ENCODE measurements at regions not wholly inside any gene's neighbourhood (a gene's known extent, or its start where the extent isn't known, plus 50 kb on each side); places are given as distances from the start of the nearest gene placed in this dataset.
A peak's percentile ranks its signal among the peaks of the same experiment; 100 is the strongest.
"Not testable (repeated sequence)": the region's sequence is repeated elsewhere in the genome, so short reads cannot be mapped to it uniquely, and the experiment has no call there.

DNA sequence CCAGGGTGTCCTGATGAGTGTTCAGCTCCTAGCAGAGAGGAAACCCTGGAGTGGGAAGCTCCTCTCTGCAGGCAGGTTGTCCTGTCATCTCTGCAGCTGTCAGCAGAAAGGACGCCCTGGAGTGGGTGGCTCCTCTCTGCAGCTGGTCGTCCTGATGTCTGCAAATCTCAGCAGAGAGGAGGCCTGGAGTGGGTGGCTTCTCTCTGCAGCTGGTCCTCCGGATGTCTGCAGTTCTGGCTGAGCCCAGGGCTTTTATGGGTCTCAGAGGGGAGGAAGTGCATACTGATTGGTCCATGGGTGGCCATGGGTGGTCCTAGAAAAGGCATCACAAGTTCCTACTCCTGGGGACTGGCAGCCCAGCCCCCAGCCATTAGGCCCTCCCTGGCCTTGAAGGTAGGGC lies 102.6 kb upstream of the BNIP2 start:
- TF ChIP-seq, protein P1, sequence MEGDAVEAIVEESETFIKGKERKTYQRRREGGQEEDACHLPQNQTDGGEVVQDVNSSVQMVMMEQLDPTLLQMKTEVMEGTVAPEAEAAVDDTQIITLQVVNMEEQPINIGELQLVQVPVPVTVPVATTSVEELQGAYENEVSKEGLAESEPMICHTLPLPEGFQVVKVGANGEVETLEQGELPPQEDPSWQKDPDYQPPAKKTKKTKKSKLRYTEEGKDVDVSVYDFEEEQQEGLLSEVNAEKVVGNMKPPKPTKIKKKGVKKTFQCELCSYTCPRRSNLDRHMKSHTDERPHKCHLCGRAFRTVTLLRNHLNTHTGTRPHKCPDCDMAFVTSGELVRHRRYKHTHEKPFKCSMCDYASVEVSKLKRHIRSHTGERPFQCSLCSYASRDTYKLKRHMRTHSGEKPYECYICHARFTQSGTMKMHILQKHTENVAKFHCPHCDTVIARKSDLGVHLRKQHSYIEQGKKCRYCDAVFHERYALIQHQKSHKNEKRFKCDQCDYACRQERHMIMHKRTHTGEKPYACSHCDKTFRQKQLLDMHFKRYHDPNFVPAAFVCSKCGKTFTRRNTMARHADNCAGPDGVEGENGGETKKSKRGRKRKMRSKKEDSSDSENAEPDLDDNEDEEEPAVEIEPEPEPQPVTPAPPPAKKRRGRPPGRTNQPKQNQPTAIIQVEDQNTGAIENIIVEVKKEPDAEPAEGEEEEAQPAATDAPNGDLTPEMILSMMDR (IDR thresholded peaks at IDR 0.05; ENCODE audit: low read depth, low read length, missing control alignments), result no peak
- no peak overlapping the region for H3K27ac ChIP-seq
- no peaks in the 10 kb centered on the region for H3K36me3 ChIP-seq (replicated peaks)
- H3K27me3 ChIP-seq (replicated peaks), result peaks cover 2% of the 10 kb centered on the region
- DNase-seq, result no peak
- H3K4me3 ChIP-seq (ENCODE audit: low read depth, low read length), result no peak overlapping the region
- in situ Hi-C loops (cut with HindIII; ENCODE audit: low pct_ligation_motif_present, low sequenced_read_pairs), result no loop called here

DNA sequence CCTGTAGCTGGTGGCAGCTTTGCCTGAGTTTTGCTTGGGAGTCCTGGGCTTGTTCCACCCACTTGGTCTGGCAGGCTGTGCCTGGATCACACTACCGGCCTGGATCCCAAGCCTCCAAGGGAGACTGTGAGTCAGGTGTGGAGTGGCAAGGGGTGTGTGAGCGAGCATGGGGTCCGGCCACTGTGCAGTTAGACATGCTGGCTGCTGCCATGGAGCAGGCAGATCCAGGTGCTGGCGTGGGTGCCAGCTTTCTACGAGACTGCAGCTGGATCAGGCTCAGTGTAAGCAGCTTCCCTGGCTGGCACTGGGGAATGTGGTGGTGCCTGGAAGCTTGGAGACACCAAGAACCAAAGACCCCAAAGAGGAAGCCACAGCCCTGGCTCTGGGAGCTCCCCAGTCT lies 102.0 kb upstream of the BNIP2 start:
- Histone ChIP-seq H3K4me3 (ENCODE audit: low read depth, low read length) (no peak overlapping the region), H3K27ac (no peak overlapping the region), H3K36me3 (replicated peaks) (no peaks in the 10 kb centered on the region), H3K27me3 (replicated peaks) (peaks cover 2% of the 10 kb centered on the region)
- TF ChIP-seq, protein P1 (IDR thresholded peaks at IDR 0.05; ENCODE audit: low read depth, low read length, missing control alignments), result no peak
- DNase-seq, result no peak
- in situ Hi-C loops (cut with HindIII; ENCODE audit: low pct_ligation_motif_present, low sequenced_read_pairs), result no loop called here

DNA sequence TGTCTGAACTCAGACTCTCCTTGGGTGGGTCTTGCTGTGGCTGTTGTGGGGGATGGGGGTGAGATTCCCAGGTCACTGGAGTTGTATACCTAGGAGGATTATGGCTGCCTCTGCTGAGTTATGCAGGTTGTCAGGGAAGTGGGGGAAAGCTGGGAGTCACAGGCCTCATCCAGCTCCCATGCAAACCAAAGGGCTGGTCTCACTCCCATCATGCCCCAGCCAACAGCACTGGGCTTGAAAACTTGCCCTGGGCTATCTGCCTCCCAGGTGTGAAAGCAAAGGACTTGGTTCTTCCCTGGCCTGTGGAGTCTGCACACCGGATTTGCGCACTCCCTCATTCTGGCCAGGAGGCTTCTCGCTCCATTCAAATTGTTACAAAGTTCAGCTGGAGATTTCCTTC lies 97.3 kb upstream of the BNIP2 start:
- H3K36me3 ChIP-seq (replicated peaks); H3K27me3 ChIP-seq (replicated peaks); in situ Hi-C loops (cut with HindIII; ENCODE audit: low pct_ligation_motif_present, low sequenced_read_pairs); DNase-seq; H3K4me3 ChIP-seq (ENCODE audit: low read depth, low read length); H3K27ac ChIP-seq: not testable (repeated sequence)

DNA sequence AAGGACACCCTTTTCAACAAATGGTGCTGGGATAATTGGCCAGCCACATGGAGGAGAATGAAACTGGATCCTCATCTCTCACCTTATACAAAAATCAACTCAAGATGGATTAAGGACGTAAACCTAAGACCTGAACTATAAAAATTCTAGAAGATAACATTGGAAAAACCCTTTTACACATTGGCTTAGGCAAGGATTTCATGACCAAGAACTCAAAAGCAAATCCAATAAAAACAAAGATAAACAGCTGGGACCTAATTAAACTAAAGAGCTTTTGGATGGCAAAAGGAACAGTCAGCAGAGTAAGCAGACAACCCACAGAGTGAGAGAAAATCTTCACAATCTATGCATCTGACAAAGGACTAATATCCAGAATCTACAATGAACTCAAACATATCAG lies 96.9 kb upstream of the BNIP2 start:
- in situ Hi-C loops (cut with HindIII; ENCODE audit: low pct_ligation_motif_present, low sequenced_read_pairs); H3K27ac ChIP-seq; H3K27me3 ChIP-seq (replicated peaks); H3K36me3 ChIP-seq (replicated peaks); DNase-seq; H3K4me3 ChIP-seq (ENCODE audit: low read depth, low read length): not testable (repeated sequence)

DNA sequence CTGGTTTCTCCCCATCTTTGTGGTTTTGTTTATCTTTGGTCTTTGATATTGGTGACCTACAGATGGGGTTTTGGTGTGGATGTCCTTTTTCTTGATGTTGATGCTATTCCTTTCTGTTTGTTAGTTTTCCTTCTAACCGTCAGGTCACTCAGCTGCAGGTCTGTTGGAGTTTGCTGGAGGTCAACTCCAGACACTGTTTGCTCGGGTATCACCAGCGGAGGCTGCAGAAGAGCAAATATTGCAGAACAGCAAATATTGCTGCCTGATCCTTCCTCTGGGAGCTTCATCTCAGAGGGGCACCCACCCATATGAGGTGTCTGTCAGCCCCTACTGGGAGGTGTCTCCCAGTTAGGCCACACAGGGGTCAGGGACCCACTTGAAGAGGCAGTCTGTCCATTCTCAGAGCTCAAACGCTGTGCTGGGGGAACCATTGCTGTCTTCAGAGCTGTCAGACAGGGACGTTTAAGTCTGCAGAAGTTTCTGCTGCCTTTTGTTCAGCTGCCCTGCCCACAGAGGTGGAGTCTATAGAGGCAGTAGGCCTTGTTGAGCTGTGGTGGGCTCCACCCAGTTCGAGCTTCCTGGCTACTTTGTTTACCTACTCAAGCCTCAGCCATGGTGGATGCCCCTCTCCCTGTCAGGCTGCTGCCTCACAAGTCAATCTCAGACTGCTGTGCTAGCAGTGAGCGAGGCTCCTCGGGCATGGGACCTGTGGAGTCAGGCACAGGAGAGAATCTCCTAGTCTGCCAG lies 94.8 kb upstream of the BNIP2 start:
- in situ Hi-C loops (cut with HindIII; ENCODE audit: low pct_ligation_motif_present, low sequenced_read_pairs); H3K36me3 ChIP-seq (replicated peaks); H3K27ac ChIP-seq; DNase-seq; H3K27me3 ChIP-seq (replicated peaks); H3K4me3 ChIP-seq (ENCODE audit: low read depth, low read length): not testable (repeated sequence)

DNA sequence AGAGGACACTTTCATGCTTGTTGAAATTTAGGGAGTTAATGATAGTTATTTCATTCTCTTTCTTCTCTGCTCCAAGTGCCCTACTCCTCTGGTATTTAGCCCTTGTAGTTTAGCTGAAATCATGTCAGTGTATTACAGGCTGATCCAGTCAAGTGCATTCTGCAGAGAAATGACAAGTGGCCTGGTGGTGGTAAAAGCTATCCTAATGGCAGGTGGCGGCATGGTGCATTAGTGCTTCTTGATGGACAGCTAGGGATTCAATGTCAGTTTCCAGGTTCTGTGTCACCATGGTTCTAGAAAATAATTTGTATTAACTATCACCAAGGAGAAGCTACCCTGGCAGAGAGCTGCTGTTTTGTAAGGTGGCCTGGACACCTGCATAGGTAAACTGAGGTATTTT lies 90.0 kb upstream of the BNIP2 start:
- Histone ChIP-seq H3K27ac (no peak overlapping the region), H3K36me3 (replicated peaks) (no peaks in the 10 kb centered on the region), H3K27me3 (replicated peaks) (no peaks in the 10 kb centered on the region), H3K4me3 (ENCODE audit: low read depth, low read length) (no peak overlapping the region)
- DNase-seq, result no peak
- TF ChIP-seq, protein P1 (IDR thresholded peaks at IDR 0.05; ENCODE audit: low read depth, low read length, missing control alignments), result no peak
- in situ Hi-C loops (cut with HindIII; ENCODE audit: low pct_ligation_motif_present, low sequenced_read_pairs), result no loop called here

DNA sequence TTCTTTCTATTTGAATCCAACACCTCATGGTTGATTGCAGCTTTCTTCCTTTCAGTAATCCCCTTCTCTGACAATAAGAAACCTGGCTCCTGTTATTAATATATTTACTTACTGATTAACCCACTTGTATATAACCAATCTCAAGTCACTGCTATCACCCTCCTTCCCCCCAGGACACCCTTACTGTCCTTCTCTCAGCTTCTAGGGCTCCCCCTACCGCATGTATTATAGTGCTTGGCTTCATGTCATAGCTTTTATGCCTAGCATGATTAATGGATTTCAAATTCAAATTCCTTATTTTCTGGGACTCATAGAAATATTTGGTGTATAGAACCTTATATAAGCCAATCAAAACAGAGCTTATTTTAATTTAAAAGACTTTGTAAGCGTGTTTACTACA lies 75.7 kb upstream of the BNIP2 start:
- H3K27me3 ChIP-seq (replicated peaks), result no peaks in the 10 kb centered on the region
- in situ Hi-C loops (cut with HindIII; ENCODE audit: low pct_ligation_motif_present, low sequenced_read_pairs), result no loop called here
- no peak overlapping the region for H3K27ac ChIP-seq
- TF ChIP-seq, protein P1 (IDR thresholded peaks at IDR 0.05; ENCODE audit: low read depth, low read length, missing control alignments), result peak; percentile 21
- DNase-seq, result no peak
- H3K4me3 ChIP-seq (ENCODE audit: low read depth, low read length), result no peak overlapping the region
- H3K36me3 ChIP-seq (replicated peaks), result no peaks in the 10 kb centered on the region
